WTC11 (cell line): ENCODE measurements at regions not wholly inside any gene's neighbourhood (a gene's known extent, or its start where the extent isn't known, plus 50 kb on each side); places are given as distances from the start of the nearest gene placed in this dataset.

Experiments used
- ATAC-seq: fragments of 200-7000 bp; cut with Tn5 transposase; 2 replicates; pipeline ENCODE4 v1.10.0; 2021; ENCODE audit warnings: mild to moderate bottlenecking, moderate library complexity
- CTCF ChIA-PET: fragments of 300-600 bp; sonication (Branson Sonifier 250); formaldehyde crosslinking; loops from one replicate; lab custom pipeline; 2021; ENCODE audit warnings: antibody characterized with exemption; lab: Charles Lee
- POLR2A ChIA-PET: fragments of 350-600 bp; sonication (Branson Sonifier 250); formaldehyde crosslinking; loops from one replicate; lab custom pipeline; 2021; ENCODE audit warnings: antibody characterized with exemption; lab: Charles Lee
- DNase-seq: peaks from one replicate; pipeline ENCODE4 v3.0.0; 2021; ENCODE audit warnings: low spot score
- H3K27ac Mint-ChIP-seq: 2 replicates; pipeline ENCODE4 v1.8.0; 2021; ENCODE audit warnings: mixed read lengths
- H3K27me3 Mint-ChIP-seq: 2 replicates; pipeline ENCODE4 v1.8.0; 2021; ENCODE audit warnings: low read depth, mild to moderate bottlenecking, moderate library complexity, mixed read lengths
- H3K36me3 Mint-ChIP-seq: 2 replicates; pipeline ENCODE4 v1.8.0; 2021; ENCODE audit warnings: mixed read lengths
- H3K4me1 Mint-ChIP-seq: 2 replicates; pipeline ENCODE4 v1.8.0; 2022; ENCODE audit warnings: mixed read lengths
- H3K4me3 Mint-ChIP-seq: 2 replicates; pipeline ENCODE4 v1.8.0; 2021; ENCODE audit warnings: mild to moderate bottlenecking, moderate library complexity, mixed read lengths
- H3K9me3 Mint-ChIP-seq: 2 replicates; pipeline ENCODE4 v1.8.0; 2021; ENCODE audit warnings: mixed read lengths
- ELF4 ChIP-seq: sonication (generic); formaldehyde crosslinking; IDR thresholded peaks from 2 replicates; pipeline ENCODE4 v1.8.1; 2022; ENCODE audit warnings: low read depth, mild to moderate bottlenecking, moderate library complexity, missing genetic modification reagents
- FOXK1 ChIP-seq: sonication (generic); formaldehyde crosslinking; IDR thresholded peaks from 2 replicates; pipeline ENCODE4 v1.8.0; 2022; ENCODE audit warnings: mild to moderate bottlenecking, moderate library complexity, missing genetic modification reagents
- GABPB1 ChIP-seq: sonication (generic); formaldehyde crosslinking; IDR thresholded peaks from 2 replicates; pipeline ENCODE4 v1.8.1; 2023; ENCODE audit warnings: mild to moderate bottlenecking, missing genetic modification reagents
- GRHL2 ChIP-seq: fragments of 250-450 bp; sonication (Bioruptor Pico); IDR thresholded peaks from 2 replicates; pipeline ENCODE4 v1.8.0; 2022; ENCODE audit warnings: mild to moderate bottlenecking, moderate library complexity; ENCODE audit not compliant: insufficient replicate concordance, severe bottlenecking
- HMGA2 ChIP-seq: fragments of 250-450 bp; sonication (Bioruptor Pico); IDR thresholded peaks from 2 replicates; pipeline ENCODE4 v1.4.0; 2021; ENCODE audit warnings: mild to moderate bottlenecking, moderate library complexity
- NFATC4 ChIP-seq: fragments of 250-450 bp; sonication (Bioruptor Pico); IDR thresholded peaks from 2 replicates; pipeline ENCODE4 v1.9.0; 2021; ENCODE audit warnings: mild to moderate bottlenecking
- OVOL2 ChIP-seq: fragments of 250-450 bp; sonication (Bioruptor Pico); IDR thresholded peaks from 2 replicates; pipeline ENCODE4 v1.9.0; 2021; ENCODE audit warnings: mild to moderate bottlenecking, borderline replicate concordance
- RORB ChIP-seq: fragments of 250-450 bp; sonication (Bioruptor Pico); IDR thresholded peaks from 2 replicates; pipeline ENCODE4 v1.9.0; 2021; ENCODE audit warnings: mild to moderate bottlenecking
- TEAD4 ChIP-seq: sonication (generic); formaldehyde crosslinking; IDR thresholded peaks from 2 replicates; pipeline ENCODE4 v1.8.0; 2022; ENCODE audit warnings: mild to moderate bottlenecking, missing genetic modification reagents
- TP53 ChIP-seq: sonication (generic); formaldehyde crosslinking; IDR thresholded peaks from 2 replicates; pipeline ENCODE4 v1.8.1; 2023; ENCODE audit warnings: mild to moderate bottlenecking, missing genetic modification reagents
- ZBTB21 ChIP-seq: sonication (generic); formaldehyde crosslinking; IDR thresholded peaks from 2 replicates; pipeline ENCODE4 v1.8.1; 2023; ENCODE audit warnings: mild to moderate bottlenecking, missing genetic modification reagents, borderline replicate concordance
- ZNF232 ChIP-seq: sonication (generic); formaldehyde crosslinking; IDR thresholded peaks from 2 replicates; pipeline ENCODE4 v1.8.0; 2022; ENCODE audit warnings: mild to moderate bottlenecking, missing genetic modification reagents
- ZNF263 ChIP-seq: sonication (generic); formaldehyde crosslinking; IDR thresholded peaks from 2 replicates; pipeline ENCODE4 v1.8.1; 2022; ENCODE audit warnings: low read depth, mild to moderate bottlenecking, moderate library complexity, missing genetic modification reagents
- ZNF317 ChIP-seq: sonication (generic); formaldehyde crosslinking; IDR thresholded peaks from 2 replicates; pipeline ENCODE4 v1.8.1; 2023; ENCODE audit warnings: low read depth, mild to moderate bottlenecking, moderate library complexity, missing genetic modification reagents, borderline replicate concordance
- TF ChIP-seq, protein P1 (sequence below): sonication (generic); formaldehyde crosslinking; IDR thresholded peaks from 2 replicates; pipeline ENCODE4 v1.8.1; 2022; ENCODE audit warnings: mild to moderate bottlenecking, moderate library complexity, missing genetic modification reagents
- TF ChIP-seq, protein P2 (sequence below): sonication (generic); formaldehyde crosslinking; IDR thresholded peaks from 2 replicates; pipeline ENCODE4 v1.8.0; 2022; ENCODE audit warnings: mild to moderate bottlenecking, missing genetic modification reagents
- TF ChIP-seq, protein P3 (sequence below): sonication (generic); formaldehyde crosslinking; IDR thresholded peaks from 2 replicates; pipeline ENCODE4 v1.8.1; 2023; ENCODE audit warnings: mild to moderate bottlenecking, missing genetic modification reagents
- TF ChIP-seq, protein P4 (sequence below): sonication (generic); formaldehyde crosslinking; IDR thresholded peaks from 2 replicates; pipeline ENCODE4 v1.8.0; 2022; ENCODE audit warnings: mild to moderate bottlenecking, missing genetic modification reagents
- TF ChIP-seq, protein P5 (sequence below): fragments of 200-600 bp; IDR thresholded peaks from 2 replicates; pipeline ENCODE4 v1.8.0; 2022; ENCODE audit warnings: antibody characterized with exemption

DNA sequence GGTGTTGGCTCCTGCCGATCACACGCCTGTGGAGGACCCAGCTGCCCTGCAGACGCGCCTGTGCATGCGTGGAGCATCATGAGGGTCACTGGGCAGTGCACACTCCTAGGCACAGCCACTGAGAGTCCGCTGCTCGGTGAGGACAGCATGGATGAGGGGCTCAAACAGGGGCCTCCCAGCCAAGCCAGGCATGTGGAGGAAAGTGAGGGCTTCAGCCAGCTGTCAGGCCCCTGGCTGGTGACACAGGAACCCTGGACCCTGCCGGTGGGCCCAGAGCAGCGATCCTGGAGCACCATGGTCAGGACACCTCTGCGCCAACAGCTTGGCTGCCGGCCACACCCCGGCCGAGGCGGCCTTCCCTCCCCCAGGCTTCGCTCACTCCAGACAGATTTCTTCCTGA is 171.2 kb downstream of the RTP5 start:
- H3K36me3 Mint-ChIP-seq: no peaks in the 10 kb centered on the region
- DNase-seq (no peak), ATAC-seq (no peak)
- CTCF ChIA-PET: no interaction called here
- POLR2A ChIA-PET: no interaction called here
- no peaks in the 10 kb centered on the region for H3K4me1 Mint-ChIP-seq
- H3K9me3 Mint-ChIP-seq: no peaks in the 10 kb centered on the region
- TF ChIP-seq OVOL2 (CRISPR knock-in tag): no peak
- H3K27me3 Mint-ChIP-seq: peaks cover 100% of the 10 kb centered on the region
- H3K4me3 Mint-ChIP-seq: no peak overlapping the region
- H3K27ac Mint-ChIP-seq: no peak overlapping the region

DNA sequence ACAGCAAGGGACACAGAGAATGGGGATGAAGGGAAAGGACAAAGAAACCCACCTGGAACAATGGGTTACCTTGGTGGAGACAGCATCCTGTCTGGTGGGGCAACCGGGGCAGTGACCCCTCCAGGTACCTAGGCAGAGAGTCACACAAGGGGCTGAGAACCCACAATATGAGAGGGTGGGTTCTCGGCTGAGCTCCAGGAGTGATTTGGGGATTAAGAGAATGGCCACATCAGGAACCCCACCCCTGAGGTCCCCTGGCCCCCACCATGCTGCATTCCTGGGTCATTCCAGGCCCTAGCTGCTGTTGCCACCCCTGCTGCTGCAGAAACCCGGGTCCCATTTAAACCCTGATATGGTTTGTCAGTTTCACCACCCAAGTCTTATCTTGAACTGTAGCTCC is 172.3 kb downstream of the RTP5 start:
- peaks cover 97% of the 10 kb centered on the region for H3K27me3 Mint-ChIP-seq
- TF ChIP-seq, protein P1, sequence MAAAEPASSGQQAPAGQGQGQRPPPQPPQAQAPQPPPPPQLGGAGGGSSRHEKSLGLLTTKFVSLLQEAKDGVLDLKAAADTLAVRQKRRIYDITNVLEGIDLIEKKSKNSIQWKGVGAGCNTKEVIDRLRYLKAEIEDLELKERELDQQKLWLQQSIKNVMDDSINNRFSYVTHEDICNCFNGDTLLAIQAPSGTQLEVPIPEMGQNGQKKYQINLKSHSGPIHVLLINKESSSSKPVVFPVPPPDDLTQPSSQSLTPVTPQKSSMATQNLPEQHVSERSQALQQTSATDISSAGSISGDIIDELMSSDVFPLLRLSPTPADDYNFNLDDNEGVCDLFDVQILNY (CRISPR knock-in tag): no peak
- TF ChIP-seq ZNF263 (no peak), ELF4 (CRISPR knock-in tag) (no peak), ZBTB21 (no peak), GRHL2 (CRISPR knock-in tag) (no peak), TEAD4 (no peak), ZNF317 (no peak), FOXK1 (no peak), ZNF232 (CRISPR knock-in tag) (no peak), NFATC4 (CRISPR knock-in tag) (no peak), RORB (CRISPR knock-in tag) (no peak), TP53 (CRISPR knock-in tag) (no peak), HMGA2 (no peak), GABPB1 (no peak)
- TF ChIP-seq, protein P2, sequence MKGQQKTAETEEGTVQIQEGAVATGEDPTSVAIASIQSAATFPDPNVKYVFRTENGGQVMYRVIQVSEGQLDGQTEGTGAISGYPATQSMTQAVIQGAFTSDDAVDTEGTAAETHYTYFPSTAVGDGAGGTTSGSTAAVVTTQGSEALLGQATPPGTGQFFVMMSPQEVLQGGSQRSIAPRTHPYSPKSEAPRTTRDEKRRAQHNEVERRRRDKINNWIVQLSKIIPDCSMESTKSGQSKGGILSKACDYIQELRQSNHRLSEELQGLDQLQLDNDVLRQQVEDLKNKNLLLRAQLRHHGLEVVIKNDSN (CRISPR knock-in tag): no peak
- TF ChIP-seq, protein P3, sequence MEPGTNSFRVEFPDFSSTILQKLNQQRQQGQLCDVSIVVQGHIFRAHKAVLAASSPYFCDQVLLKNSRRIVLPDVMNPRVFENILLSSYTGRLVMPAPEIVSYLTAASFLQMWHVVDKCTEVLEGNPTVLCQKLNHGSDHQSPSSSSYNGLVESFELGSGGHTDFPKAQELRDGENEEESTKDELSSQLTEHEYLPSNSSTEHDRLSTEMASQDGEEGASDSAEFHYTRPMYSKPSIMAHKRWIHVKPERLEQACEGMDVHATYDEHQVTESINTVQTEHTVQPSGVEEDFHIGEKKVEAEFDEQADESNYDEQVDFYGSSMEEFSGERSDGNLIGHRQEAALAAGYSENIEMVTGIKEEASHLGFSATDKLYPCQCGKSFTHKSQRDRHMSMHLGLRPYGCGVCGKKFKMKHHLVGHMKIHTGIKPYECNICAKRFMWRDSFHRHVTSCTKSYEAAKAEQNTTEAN (CRISPR knock-in tag): no peak
- TF ChIP-seq, protein P4, sequence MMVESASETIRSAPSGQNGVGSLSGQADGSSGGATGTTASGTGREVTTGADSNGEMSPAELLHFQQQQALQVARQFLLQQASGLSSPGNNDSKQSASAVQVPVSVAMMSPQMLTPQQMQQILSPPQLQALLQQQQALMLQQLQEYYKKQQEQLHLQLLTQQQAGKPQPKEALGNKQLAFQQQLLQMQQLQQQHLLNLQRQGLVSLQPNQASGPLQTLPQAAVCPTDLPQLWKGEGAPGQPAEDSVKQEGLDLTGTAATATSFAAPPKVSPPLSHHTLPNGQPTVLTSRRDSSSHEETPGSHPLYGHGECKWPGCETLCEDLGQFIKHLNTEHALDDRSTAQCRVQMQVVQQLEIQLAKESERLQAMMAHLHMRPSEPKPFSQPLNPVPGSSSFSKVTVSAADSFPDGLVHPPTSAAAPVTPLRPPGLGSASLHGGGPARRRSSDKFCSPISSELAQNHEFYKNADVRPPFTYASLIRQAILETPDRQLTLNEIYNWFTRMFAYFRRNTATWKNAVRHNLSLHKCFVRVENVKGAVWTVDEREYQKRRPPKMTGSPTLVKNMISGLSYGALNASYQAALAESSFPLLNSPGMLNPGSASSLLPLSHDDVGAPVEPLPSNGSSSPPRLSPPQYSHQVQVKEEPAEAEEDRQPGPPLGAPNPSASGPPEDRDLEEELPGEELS (CRISPR knock-in tag): no peak
- TF ChIP-seq, protein P5, sequence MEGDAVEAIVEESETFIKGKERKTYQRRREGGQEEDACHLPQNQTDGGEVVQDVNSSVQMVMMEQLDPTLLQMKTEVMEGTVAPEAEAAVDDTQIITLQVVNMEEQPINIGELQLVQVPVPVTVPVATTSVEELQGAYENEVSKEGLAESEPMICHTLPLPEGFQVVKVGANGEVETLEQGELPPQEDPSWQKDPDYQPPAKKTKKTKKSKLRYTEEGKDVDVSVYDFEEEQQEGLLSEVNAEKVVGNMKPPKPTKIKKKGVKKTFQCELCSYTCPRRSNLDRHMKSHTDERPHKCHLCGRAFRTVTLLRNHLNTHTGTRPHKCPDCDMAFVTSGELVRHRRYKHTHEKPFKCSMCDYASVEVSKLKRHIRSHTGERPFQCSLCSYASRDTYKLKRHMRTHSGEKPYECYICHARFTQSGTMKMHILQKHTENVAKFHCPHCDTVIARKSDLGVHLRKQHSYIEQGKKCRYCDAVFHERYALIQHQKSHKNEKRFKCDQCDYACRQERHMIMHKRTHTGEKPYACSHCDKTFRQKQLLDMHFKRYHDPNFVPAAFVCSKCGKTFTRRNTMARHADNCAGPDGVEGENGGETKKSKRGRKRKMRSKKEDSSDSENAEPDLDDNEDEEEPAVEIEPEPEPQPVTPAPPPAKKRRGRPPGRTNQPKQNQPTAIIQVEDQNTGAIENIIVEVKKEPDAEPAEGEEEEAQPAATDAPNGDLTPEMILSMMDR: no peak
- POLR2A ChIA-PET: no interaction called here

More for the DNA sequence above, 172.3 kb downstream of the RTP5 start:
- Mint-ChIP-seq H3K4me1 (no peaks in the 10 kb centered on the region), H3K36me3 (no peaks in the 10 kb centered on the region), H3K9me3 (no peaks in the 10 kb centered on the region), H3K4me3 (no peak overlapping the region), H3K27ac (no peak overlapping the region)
- CTCF ChIA-PET: no interaction called here
- DNase-seq (no peak), ATAC-seq (no peak)
